Natural killer cell (primary cell): ENCODE measurements at regions not wholly inside any gene's neighbourhood (a gene's known extent, or its start where the extent isn't known, plus 50 kb on each side); places are given as distances from the start of the nearest gene placed in this dataset.

ENCODE experiments used
- ATAC-seq, 3 donors: fragments of 150-1000 bp in 2 of 3; fragments of 200-7000 bp in 1 of 3; cut with Tn5 transposase; 1 replicate in 1 of 3; 2 replicates in 2 of 3; pipeline ENCODE4 v1.10.0; 2021; ENCODE audit warnings: mild to moderate bottlenecking in 2 of 3, moderate library complexity in 2 of 3
- DNase-seq, 2 donors: peaks; one replicate each; pipeline versions ENCODE4 v3.0.0 to v3.0.0-alpha.2; 2013 to 2021; ENCODE audit warnings: mixed read lengths in 1 of 2
- H3K27ac ChIP-seq: one replicate; pipeline ENCODE4 v1.5.1; 2013; ENCODE audit warnings: mild to moderate bottlenecking, low read length
- H3K27me3 ChIP-seq: one replicate; pipeline ENCODE4 v1.6.1; 2013; ENCODE audit warnings: low read length; ENCODE audit not compliant: control insufficient read depth, insufficient read depth
- H3K36me3 ChIP-seq: one replicate; pipeline ENCODE4 v1.6.1; 2013; ENCODE audit warnings: low read length; ENCODE audit not compliant: control insufficient read depth, insufficient read depth
- H3K4me1 ChIP-seq: one replicate; pipeline ENCODE4 v1.6.1; 2013; ENCODE audit warnings: low read length; ENCODE audit not compliant: control insufficient read depth, insufficient read depth
- H3K4me3 ChIP-seq: one replicate; pipeline ENCODE4 v1.5.1; 2013; ENCODE audit warnings: low read length
- H3K9me3 ChIP-seq: one replicate; pipeline ENCODE4 v1.6.1; 2013; ENCODE audit warnings: low read length; ENCODE audit not compliant: control insufficient read depth, insufficient read depth
- H3K27ac Mint-ChIP-seq, 2 donors: one replicate each; pipeline ENCODE4 v1.8.0; 2022; ENCODE audit warnings: mild to moderate bottlenecking in 2 of 2, mixed read lengths in 2 of 2, moderate library complexity in 1 of 2
- H3K27me3 Mint-ChIP-seq, 2 donors: one replicate each; pipeline ENCODE4 v1.8.0; 2022; ENCODE audit warnings: low read depth in 2 of 2, mixed read lengths in 2 of 2
- H3K36me3 Mint-ChIP-seq: one replicate; pipeline ENCODE4 v1.8.0; 2022; ENCODE audit warnings: mixed read lengths
- H3K4me1 Mint-ChIP-seq, 2 donors: one replicate each; pipeline ENCODE4 v1.8.0; 2022; ENCODE audit warnings: mixed read lengths in 2 of 2
- H3K4me3 Mint-ChIP-seq: one replicate; pipeline ENCODE4 v1.8.0; 2022; ENCODE audit warnings: mild to moderate bottlenecking, moderate library complexity, mixed read lengths
- H3K9me3 Mint-ChIP-seq, 2 donors: one replicate each; pipeline ENCODE4 v1.8.0; 2022; ENCODE audit warnings: mixed read lengths in 2 of 2
- WGBS: methylation state at CpG from one replicate; pipeline ENCODE4 v1.1.7; 2013; ENCODE audit warnings: missing lambda C conversion rate; ENCODE audit not compliant: insufficient coverage; 5-methylcytosine and 5-hydroxymethylcytosine counted together
- intact Hi-C: fragments of 100-400 bp; cut with micrococcal nuclease; formaldehyde crosslinking; loops from one replicate; pipeline ENCODE4 v1.14.2; 2022
- TF ChIP-seq, protein P1 (sequence below): fragments of 200-600 bp; IDR thresholded peaks from one replicate; pipeline ENCODE4 v1.8.0; 2022; ENCODE audit warnings: antibody characterized with exemption

DNA sequence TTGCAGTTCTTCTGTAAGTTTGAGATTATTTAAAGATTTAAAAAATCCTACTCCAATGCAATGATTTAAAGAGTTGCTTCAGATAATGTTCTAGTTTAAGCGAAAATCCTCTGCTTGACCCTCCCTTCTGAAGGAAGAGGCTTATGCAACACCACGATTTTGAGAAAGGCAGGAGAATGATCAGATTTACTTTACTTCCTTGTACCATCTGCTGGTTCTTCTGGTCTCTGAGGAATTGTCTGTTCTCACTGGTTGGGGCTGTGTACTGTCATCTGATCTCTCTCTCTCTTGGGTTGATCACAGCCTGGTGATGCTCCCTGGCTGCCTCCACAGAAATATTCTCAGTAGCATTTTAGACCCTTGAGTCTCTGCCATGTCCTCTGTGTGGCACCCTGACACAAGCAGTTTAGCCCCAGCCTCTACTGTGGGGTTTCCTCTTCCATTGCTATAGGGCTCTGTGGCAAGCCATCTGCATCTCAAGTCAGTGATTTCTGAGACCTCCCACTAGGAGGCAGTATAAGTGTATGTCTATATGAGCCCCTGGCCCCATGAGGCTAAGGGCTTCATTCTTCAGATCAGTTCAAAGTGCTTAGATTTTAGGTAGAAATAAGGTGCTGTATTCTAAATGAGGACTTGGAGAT lies 50.8 kb upstream of the PLAAT1 start:
- TF ChIP-seq, protein P1, sequence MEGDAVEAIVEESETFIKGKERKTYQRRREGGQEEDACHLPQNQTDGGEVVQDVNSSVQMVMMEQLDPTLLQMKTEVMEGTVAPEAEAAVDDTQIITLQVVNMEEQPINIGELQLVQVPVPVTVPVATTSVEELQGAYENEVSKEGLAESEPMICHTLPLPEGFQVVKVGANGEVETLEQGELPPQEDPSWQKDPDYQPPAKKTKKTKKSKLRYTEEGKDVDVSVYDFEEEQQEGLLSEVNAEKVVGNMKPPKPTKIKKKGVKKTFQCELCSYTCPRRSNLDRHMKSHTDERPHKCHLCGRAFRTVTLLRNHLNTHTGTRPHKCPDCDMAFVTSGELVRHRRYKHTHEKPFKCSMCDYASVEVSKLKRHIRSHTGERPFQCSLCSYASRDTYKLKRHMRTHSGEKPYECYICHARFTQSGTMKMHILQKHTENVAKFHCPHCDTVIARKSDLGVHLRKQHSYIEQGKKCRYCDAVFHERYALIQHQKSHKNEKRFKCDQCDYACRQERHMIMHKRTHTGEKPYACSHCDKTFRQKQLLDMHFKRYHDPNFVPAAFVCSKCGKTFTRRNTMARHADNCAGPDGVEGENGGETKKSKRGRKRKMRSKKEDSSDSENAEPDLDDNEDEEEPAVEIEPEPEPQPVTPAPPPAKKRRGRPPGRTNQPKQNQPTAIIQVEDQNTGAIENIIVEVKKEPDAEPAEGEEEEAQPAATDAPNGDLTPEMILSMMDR: no peak
- no peak overlapping the region for H3K4me3 Mint-ChIP-seq
- H3K4me1 ChIP-seq: no peaks in the 10 kb centered on the region
- no peak for ATAC-seq
- no peak overlapping the region for H3K4me3 ChIP-seq
- no peaks in the 10 kb centered on the region for H3K36me3 ChIP-seq
- WGBS: 48% methylated on average over 2 of the region's 2 CpGs
- H3K9me3 Mint-ChIP-seq: no peaks in the 10 kb centered on the region
- no peak overlapping the region for H3K27ac ChIP-seq
- H3K27me3 Mint-ChIP-seq: no peaks in the 10 kb centered on the region
- H3K4me1 Mint-ChIP-seq: no peaks in the 10 kb centered on the region
- H3K27me3 ChIP-seq: no peaks in the 10 kb centered on the region
- H3K36me3 Mint-ChIP-seq: no peaks in the 10 kb centered on the region
- intact Hi-C loops: no loop called here
- H3K27ac Mint-ChIP-seq: no peak overlapping the region
- no peaks in the 10 kb centered on the region for H3K9me3 ChIP-seq
- DNase-seq: no peak
